GM21528 (cell line): ENCODE measurements at regions not wholly inside any gene's neighbourhood (a gene's known extent, or its start where the extent isn't known, plus 50 kb on each side); places are given as distances from the start of the nearest gene placed in this dataset.
A peak's percentile ranks its signal among the peaks of the same experiment; 100 is the strongest.
"Not testable (repeated sequence)": the region's sequence is repeated elsewhere in the genome, so short reads cannot be mapped to it uniquely, and the experiment has no call there.

Experiments used
- ATAC-seq: cut with Tn5 transposase; IDR thresholded peaks from one replicate; pipeline ENCODE4 v1.9.1; 2021; ENCODE audit warnings: mild to moderate bottlenecking, moderate library complexity; ENCODE audit not compliant: unreplicated experiment, low FRiP score

DNA sequence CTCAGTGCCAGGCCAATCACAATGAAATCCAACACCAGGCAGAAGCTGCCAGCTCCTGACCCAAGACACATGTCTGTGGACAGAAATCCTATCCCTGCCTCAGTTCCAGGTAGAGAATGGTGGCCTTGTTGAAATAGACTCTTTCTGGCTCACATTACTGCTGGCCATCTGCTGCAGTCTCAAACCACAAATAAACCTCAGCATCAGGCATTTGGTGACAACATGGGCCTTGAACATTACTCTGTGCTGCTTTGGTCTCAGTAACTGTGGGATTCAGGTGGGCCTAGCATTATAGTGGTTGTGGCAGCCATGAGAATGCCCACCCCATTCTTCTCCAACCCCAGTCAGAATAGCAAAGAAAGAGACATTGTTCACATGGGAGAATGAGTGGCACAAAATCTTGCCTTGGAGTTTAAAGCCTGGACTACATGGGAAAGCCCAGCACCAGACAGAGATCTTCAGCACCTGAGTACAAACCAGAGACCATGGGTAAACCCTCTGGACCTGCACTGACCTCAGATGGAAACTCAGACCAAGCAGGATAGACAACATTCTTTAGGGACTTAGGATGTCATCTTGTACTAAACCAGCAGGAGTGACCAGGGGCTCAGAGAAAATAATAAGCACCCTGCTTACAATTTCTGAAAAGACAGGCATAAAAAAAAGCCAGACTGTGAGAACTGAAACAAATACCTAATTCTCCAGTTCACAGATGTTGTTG lies 50.4 kb upstream of the TRAM1L1 start:
- no peak for ATAC-seq

DNA sequence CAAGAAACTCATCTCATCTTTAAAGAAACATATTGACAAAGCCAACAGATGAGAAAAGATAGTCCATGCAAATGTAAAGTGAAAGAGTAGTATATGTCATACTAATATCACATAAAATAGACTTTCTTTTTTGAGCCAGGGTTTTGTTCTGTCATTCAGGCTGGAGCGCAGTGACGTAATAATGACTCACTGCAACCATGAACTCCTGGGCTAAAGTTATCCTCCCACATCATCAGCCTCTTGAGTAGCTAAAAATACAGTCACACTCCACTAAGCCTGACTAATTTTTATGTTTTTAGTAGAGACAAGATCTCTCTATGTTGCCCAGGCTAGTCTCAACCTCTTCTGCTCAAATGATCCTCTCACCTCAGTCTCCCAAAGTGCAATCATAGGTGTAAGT lies 51.8 kb upstream of the TRAM1L1 start:
- no peak for ATAC-seq

DNA sequence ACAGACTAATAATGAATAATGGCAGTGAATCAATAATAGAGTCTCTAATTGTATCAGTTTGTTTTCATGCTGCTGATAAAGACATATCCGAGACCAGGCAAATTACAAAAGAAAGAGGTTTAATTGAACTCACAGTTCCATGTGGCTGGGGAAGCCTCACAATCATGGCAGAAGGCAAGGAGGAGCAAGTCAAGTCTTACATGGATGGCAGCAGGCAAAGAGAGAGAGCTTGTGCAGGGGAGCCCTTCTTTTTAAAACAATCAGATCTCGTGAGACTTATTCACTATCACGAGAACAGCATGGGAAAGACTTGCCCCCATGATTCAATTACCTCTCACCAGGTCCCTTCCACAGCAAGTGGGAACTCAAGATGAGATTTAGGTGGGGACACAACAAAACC lies 53.4 kb upstream of the TRAM1L1 start:
- ATAC-seq = not testable (repeated sequence)

DNA sequence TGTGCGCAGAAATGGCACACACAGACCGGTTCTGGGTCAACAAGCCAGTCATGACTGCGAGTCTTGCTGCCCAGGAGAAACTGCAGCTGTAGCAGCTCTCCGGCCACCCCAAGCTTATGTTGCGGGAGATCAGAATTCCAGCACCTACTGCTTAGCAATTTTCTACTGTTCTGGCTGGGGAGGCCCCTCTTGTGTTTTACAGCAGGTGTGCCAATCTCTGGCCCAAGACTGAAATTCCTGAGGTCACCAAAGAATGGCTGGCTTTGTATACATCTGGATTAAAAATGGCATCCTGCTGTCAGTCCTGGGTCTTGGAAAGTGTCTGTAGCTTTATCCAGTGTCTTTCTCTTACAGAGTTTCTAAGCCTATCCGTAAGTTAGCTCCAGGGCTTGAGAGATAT lies 68.9 kb upstream of the TRAM1L1 start:
- ATAC-seq = no peak

DNA sequence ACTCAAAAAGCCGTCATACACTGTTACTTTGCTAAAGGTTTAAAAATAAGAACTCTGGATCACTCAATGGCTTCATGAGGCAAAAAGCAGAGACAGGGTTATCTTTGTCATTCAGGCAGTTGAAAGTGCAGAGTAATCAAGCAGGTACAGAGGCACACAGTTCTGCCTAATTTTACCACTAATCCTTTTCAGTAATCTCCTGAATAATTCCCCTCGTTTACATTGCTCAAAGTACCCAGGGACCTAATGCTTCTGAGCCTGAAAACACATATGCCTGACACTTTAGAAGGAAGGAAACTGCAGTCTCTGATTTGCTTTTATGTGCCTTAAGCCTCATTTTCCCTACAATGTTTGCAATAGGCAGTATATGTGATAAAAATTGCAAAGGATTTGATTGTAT lies 71.4 kb upstream of the TRAM1L1 start:
- no peak for ATAC-seq

DNA sequence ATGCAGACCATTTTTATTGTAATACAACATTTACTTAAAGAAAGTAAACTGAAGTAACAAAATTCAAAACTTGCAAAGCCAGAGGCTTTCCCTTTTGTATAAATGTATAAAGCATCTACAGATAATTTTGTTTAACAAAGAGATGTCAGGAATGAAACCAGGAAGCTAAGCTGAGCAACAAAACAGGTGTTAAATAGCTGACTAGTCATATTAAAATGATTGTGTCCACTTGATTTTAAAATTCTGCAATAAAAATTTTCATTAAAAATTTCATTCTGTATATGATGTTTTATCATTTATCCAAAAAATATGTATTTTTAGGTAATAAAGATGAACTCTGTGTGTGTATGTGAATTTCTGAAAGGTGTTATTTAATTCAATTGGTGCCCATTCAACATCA lies 72.0 kb upstream of the TRAM1L1 start:
- ATAC-seq = no peak

DNA sequence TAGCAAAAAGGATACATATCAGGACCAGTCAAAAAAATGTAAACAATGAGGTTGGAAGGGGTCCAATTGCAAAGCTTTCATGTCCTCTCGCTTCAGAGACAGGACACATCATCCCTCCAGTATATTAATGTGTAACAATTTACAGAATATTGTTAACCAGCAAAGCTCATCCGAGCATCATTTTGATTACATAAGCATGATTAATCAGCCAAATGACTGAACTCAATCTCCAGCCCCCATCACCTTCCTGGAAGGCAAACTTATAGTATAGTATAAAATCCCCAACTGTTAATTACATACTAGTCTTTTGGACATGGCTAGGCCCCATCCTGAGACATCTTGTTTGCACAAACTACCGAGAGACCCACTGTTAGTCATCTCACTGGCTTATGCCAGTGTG lies 77.6 kb upstream of the TRAM1L1 start:
- no peak for ATAC-seq

DNA sequence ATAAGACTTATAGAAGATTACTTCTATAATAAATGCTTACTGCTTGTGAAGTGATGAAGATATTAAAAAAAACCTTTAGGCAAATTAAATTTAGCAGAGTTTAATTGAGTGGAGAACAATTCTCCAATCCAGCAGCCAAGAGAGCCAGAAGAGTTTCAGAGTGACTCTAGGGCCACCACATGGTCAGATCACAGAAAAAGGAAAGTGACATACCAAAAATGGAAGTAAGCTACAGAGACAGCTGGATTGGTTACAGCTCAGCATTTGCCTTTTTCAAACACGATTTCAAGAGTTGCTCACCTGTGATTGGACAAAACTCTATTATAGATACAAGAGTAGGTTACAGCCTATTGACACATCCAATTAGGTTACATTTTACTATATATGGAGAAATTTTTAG lies 79.0 kb upstream of the TRAM1L1 start:
- no peak for ATAC-seq

DNA sequence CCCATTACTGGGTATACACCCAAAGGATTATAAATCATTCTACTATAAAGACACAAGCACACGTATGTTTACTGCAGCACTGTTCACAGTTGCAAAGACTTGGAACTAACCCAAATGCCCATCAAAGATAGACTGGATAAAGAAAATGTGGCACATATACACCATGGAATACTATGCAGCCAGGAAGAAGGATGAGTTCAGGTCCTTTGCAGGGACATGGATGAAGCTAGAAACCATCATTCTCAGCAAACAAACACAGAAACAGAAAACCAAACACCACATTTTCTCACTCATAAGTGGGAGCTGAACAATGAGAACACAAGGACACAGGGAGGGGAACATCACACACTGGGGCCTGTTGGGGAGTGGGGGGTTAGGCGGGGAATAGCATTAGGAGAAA lies 90.0 kb upstream of the TRAM1L1 start:
- ATAC-seq = not testable (repeated sequence)

DNA sequence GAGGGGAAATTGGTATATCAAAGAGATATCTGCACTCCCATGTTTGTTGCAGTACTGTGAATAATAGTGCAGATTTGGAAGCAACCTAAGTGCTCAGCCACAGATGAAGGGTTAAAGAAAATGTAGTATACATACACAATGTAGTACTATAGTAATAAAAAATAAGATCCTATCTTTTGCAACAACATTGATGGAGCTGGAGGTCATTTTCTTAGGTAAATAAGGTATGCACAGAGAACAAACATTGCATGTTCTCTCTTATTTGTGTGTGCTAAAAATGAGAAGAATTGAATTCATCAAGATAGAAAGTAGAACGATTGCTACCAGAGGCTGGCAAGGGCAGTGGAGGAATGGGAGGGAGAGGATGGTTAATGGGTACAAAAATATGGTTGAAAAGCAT lies 117.9 kb upstream of the TRAM1L1 start:
- no peak for ATAC-seq

DNA sequence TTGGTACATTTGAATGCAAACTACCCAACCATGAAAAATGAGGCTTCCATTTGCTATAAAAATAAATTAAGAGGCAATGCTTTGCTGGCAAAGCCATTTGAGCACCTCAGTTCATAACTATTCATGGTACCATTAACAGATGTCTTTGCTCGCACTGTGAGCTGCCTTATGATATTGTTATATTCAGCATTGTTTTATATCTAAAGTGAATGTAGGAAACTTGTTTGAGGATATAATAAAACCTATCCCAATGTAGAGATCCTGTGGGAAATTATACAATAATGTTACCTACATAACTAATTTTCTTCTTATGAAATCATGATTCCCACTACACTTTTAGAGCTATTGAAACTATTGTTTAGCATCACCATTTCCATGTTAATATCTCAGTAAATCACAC lies 125.2 kb upstream of the TRAM1L1 start:
- no peak for ATAC-seq

DNA sequence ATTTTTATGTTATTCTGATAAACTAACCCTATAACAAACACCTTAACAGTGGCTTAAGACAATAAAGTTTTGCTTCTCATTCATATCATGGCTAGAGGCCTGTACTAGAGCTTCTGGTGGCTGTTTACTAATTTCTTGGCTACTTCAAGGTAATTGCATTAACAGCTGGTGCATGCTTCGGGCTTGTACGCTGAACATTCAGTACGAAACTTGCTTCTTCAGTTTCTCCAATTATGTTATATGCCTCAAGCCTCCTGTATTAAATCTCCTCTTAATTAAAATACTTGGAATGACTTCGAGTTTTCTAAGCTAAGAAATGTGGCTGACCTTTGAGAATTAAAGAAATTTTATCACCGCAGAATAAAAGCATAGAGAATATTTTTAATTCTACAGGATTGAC lies 138.9 kb upstream of the TRAM1L1 start:
- no peak for ATAC-seq

DNA sequence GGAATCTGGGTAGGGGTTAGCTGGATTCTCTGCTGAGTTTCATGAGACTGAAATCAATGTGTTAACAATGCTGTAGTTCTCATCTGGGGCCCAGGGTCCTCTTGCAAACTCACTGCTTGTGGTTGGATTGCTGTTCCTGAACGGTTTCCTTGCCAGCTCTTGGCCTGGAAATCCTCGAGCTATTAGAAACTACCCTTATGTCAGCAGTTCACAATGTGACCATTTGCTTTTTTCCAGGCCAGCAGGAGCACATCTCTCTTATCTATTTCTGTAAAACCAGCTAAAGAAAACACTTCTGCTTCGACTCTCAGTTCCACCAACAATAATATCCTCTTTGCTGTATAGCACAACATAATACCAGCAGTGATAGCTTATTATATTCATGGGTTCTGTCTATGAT lies 140.1 kb upstream of the TRAM1L1 start:
- no peak for ATAC-seq

DNA sequence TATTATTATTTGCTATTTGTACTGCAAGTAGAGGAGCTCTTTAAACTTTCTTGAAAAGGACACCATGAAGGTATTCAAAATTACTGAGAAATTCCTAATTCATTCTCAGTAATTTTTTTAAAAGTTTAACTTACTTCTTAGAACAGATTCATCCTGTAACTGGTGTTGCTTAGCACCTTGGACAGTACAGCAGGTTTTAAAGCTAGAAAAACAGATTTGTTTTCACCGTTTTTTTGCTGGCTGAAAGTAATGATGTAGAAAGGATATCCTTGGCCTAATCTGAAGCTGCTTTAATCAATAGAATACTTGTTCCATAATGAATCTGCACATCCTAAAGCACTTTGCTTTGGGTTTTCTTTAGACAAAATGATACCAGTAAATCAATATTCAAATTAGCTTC lies 142.5 kb upstream of the TRAM1L1 start:
- ATAC-seq = no peak

DNA sequence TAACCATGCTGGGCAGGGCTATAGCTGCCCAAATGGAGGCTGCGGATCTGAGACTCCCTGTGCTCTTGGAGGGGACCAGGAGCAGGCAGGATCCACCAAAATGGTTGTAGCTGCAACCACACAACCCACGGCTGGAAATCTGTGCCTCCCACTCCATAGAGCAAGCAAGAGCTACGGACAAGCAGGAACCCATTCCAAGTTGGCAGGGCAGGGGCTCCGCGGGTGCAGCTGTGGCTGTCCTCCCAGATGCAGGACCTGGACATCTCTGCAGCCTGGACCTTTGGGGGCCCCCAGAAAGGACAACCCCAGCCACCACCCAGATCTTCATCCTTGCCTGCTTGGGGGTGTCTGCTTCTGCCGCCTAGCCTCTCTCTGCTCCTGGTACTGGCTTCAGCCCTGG lies 154.1 kb upstream of the TRAM1L1 start:
- ATAC-seq = no peak

DNA sequence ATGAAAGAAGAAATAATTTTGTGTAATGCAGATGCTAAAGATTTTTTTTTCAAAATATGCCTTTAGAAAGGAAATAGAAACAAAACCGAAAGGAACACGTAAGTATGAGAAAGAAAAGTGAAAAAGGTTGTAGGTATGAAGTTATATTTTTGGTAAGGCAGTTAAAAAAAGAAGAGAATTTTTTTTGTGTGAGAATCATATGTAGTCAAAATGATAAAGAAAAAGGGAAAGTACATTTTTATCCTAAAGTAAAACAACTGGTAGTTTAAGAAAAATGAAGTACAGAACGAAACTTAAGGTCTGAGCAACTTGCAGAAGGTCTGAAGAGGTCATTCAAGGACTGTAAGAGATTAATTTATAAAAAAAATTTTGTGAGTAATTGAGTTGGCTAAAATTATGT lies 164.0 kb upstream of the TRAM1L1 start:
- peak; percentile 96 for ATAC-seq

DNA sequence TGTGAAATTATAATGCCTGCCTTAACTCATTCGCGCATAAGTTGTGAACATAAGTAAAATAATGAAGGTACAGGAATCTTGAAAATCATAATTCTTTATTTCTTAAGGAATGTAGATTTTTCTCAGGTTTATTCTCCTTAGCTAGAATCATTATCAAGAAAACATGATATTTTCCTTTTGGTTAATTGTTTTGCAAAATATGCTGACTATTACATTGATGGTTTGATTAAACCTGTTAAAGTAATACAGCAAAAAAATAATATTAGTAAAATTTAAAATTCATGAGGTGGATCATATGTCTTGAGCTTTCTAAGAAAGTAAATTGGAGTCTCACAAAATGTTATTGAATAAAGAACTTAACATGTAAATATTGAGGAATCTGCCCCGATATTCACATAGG lies 178.7 kb upstream of the TRAM1L1 start:
- no peak for ATAC-seq

DNA sequence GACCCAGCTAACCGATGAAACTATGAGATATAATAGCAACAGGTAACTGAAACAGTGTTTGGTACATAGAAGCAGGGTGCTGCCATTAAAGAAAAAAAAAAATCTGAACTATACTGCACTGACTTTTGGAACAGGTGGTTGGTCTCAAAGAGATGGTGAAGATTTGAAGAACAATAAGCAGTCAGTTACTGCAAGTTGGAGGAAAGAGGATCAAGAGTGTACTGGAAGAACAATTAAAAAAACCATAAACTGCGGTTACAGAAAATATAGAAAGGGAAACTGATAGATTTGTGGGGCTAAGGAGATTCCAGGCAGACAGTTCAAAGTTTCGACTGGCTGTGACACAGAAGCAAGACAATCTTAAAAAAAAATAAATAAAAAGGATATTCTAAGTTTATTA lies 181.9 kb upstream of the TRAM1L1 start:
- ATAC-seq = no peak

DNA sequence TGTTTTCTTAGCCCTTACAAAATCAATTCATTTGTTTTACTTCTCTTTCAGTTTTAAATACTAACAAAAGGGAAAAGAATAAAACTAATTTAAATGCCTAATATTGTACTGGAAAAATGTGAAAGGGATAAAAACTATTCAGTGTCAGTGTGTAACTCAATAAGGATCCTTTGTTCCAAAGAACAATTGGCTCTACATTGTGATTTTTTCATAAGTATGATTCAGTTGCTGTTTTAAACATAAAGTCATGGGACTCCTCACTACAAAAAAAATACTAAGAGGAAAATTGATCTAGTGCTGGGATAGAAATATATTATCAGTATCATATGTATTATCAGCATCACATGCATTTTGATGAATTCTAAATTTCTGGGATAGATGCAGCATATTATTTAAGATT lies 199.4 kb upstream of the TRAM1L1 start:
- ATAC-seq = no peak

DNA sequence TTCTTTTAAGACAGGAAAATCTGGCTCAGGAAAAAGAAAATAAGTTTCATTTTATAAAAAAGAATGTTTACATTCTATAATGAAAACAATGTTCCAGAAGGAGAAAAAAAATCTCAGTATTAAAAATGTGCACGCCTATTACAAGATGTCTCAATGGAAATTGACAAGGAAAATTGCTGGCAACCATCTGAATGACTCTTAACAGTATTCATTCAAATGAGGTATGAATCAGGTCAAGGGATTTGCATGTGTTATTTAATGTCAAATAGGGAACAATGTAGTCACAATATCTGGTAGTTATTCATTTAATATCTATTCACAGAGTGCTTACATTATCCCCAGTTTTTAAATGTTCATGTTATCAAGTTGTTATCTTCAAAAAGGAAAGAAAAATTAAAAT lies 208.4 kb upstream of the TRAM1L1 start:
- ATAC-seq = no peak

DNA sequence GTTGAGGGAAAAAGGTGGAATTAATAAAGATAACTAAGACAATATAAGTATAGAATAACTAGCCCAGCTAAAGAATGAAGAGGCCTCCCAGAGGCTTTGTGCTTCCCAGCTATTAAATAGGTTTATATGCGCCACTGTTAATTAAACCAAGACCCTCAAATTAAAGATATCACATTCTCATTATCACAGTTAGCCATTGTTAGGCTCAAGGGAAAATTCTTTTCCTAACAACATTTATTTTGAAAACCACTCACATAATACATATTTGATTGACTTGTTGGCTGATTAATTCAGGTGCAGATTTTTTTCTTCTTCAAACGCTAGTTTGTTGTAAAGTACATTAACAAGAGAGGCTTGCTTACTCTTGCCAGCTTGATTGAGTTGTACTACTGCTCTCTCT lies 216.8 kb upstream of the TRAM1L1 start:
- no peak for ATAC-seq

DNA sequence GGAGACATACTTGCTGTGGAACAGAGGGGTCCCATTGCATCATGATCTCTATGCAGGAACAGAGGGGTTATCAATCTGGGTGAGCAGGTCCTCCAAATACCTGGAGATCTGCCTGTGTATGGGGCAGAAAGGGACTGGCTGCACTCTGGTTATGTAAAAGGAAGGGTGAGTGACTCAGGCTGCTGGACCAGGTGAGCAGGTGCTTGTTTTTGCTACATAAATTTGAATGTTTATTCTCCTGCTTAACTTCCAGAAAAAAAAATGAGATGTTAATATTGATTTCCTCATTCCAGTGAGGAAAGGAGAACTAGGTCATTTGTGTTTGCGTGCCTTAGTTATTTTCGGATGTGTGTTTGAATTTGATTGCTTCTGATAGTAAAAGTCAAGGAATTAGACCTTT lies 225.8 kb upstream of the TRAM1L1 start:
- no peak for ATAC-seq

DNA sequence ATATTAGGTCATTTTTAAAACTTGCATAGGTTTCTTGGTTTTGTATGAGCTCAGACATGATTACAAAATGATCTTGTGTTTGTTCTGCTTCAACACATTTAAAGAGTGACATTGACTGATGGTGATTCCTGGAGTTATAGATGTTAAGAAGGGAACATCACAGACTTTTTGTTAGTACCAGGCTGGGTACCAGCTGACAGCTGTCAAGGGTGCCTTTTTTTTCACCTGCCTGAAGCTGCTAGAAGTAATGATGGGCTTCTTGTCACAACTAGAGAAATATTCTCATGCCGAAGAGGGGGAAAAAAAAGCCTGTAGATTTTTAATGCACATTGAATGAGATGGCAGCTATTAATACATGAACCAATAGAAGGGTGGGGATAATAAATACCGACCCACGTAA lies 226.6 kb upstream of the TRAM1L1 start:
- no peak for ATAC-seq
